ENCODE measurements at regions not wholly inside any gene's neighbourhood (a gene's known extent, or its start where the extent isn't known, plus 50 kb on each side); places are given as distances from the start of the nearest gene placed in this dataset.
A peak's percentile ranks its signal among the peaks of the same experiment; 100 is the strongest.

DNA sequence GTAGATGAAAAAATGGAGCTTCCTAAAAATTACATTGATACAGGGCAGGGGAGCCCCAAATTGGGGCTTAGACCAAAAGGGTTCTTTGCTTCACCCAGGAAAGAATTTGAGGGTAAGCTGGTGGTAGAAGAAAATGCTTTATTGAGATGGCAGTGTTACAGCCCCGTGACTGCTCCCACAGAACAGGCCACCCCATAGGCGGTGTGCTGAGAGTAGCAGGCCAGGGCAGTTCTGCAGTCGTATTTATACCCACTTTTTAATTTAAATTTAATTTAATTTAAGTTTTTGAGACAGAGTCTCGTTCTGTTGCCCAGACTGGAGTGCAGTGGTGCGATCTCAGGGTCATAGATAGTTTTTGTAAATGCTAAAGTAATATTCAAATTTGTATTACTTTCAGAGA, 265.0 kb downstream of the CDH26 start:
- no peaks in the 10 kb centered on the region for H3K36me3 Mint-ChIP-seq (ENCODE audit: low read depth)
- H3K9me3 Mint-ChIP-seq: no peaks in the 10 kb centered on the region
- Histone ChIP-seq H3K9ac (ENCODE audit: extremely low read depth, low read length, poor library complexity, severe bottlenecking) (no peak overlapping the region), H3K9me3 (ENCODE audit: control insufficient read depth, low read length) (no peaks in the 10 kb centered on the region), H3K36me3 (ENCODE audit: control insufficient read depth, insufficient read depth, low read length) (no peaks in the 10 kb centered on the region), H3K27ac (ENCODE audit: low read depth, low read length) (no peak overlapping the region), H3K4me3 (ENCODE audit: low read length) (no peak overlapping the region), H3K4me1 (ENCODE audit: control insufficient read depth, insufficient read depth, low read length) (no peaks in the 10 kb centered on the region), H3K27me3 (ENCODE audit: control insufficient read depth, insufficient read depth, low read length, poor library complexity, severe bottlenecking) (no peaks in the 10 kb centered on the region)
- TF ChIP-seq, protein P1, sequence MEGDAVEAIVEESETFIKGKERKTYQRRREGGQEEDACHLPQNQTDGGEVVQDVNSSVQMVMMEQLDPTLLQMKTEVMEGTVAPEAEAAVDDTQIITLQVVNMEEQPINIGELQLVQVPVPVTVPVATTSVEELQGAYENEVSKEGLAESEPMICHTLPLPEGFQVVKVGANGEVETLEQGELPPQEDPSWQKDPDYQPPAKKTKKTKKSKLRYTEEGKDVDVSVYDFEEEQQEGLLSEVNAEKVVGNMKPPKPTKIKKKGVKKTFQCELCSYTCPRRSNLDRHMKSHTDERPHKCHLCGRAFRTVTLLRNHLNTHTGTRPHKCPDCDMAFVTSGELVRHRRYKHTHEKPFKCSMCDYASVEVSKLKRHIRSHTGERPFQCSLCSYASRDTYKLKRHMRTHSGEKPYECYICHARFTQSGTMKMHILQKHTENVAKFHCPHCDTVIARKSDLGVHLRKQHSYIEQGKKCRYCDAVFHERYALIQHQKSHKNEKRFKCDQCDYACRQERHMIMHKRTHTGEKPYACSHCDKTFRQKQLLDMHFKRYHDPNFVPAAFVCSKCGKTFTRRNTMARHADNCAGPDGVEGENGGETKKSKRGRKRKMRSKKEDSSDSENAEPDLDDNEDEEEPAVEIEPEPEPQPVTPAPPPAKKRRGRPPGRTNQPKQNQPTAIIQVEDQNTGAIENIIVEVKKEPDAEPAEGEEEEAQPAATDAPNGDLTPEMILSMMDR (conservative IDR thresholded peaks at IDR 0.05): no peak
- H3K27ac Mint-ChIP-seq: no peak overlapping the region
- H3K27me3 Mint-ChIP-seq (ENCODE audit: insufficient read depth): no peaks in the 10 kb centered on the region
- DNase-seq: no peak
- 82 to 95% methylated on average over 2 to 3 of the region's 5 CpGs for WGBS, 2 experiments (ENCODE audit: insufficient coverage in 1 of 2, insufficient read length in 1 of 2)
- H3K4me1 Mint-ChIP-seq: no peaks in the 10 kb centered on the region
- no peak overlapping the region for H3K4me3 Mint-ChIP-seq

GRCh38 chr20:60224914-60225313, 266.7 kb downstream of the CDH26 start:
- Mint-ChIP-seq H3K27ac (no peak overlapping the region), H3K36me3 (ENCODE audit: low read depth) (no peaks in the 10 kb centered on the region), H3K27me3 (ENCODE audit: insufficient read depth) (no peaks in the 10 kb centered on the region), H3K9me3 (no peaks in the 10 kb centered on the region), H3K4me3 (no peak overlapping the region), H3K4me1 (no peaks in the 10 kb centered on the region)
- Histone ChIP-seq H3K27me3 (ENCODE audit: control insufficient read depth, insufficient read depth, low read length, poor library complexity, severe bottlenecking) (no peaks in the 10 kb centered on the region), H3K9ac (ENCODE audit: extremely low read depth, low read length, poor library complexity, severe bottlenecking) (no peak overlapping the region), H3K27ac (ENCODE audit: low read depth, low read length) (no peak overlapping the region), H3K9me3 (ENCODE audit: control insufficient read depth, low read length) (no peaks in the 10 kb centered on the region), H3K4me1 (ENCODE audit: control insufficient read depth, insufficient read depth, low read length) (no peaks in the 10 kb centered on the region), H3K4me3 (ENCODE audit: low read length) (no peak overlapping the region), H3K36me3 (ENCODE audit: control insufficient read depth, insufficient read depth, low read length) (no peaks in the 10 kb centered on the region)
- TF ChIP-seq, protein P1 (conservative IDR thresholded peaks at IDR 0.05): peak; percentile 84
- peak; percentile 86 for DNase-seq
- 92% methylated on average over 3 of the region's 3 CpGs; no CpG with 5 or more reads in 1 of the 2 experiments for WGBS, 2 experiments (ENCODE audit: insufficient coverage in 1 of 2, insufficient read length in 1 of 2)

GRCh38 chr20:60228255-60228654, 270.0 kb downstream of the CDH26 start:
- H3K4me1 ChIP-seq (ENCODE audit: control insufficient read depth, insufficient read depth, low read length): no peaks in the 10 kb centered on the region
- H3K4me1 Mint-ChIP-seq: no peaks in the 10 kb centered on the region
- 83 to 88% methylated on average over 3 of the region's 3 CpGs for WGBS, 2 experiments (ENCODE audit: insufficient coverage in 1 of 2, insufficient read length in 1 of 2)
- peaks cover 5% of the 10 kb centered on the region for H3K27me3 Mint-ChIP-seq (ENCODE audit: insufficient read depth)
- DNase-seq: no peak
- no peak overlapping the region for H3K9ac ChIP-seq (ENCODE audit: extremely low read depth, low read length, poor library complexity, severe bottlenecking)
- H3K27ac Mint-ChIP-seq: no peak overlapping the region
- no peaks in the 10 kb centered on the region for H3K27me3 ChIP-seq (ENCODE audit: control insufficient read depth, insufficient read depth, low read length, poor library complexity, severe bottlenecking)
- no peaks in the 10 kb centered on the region for H3K9me3 ChIP-seq (ENCODE audit: control insufficient read depth, low read length)
- H3K4me3 Mint-ChIP-seq: no peak overlapping the region
- no peaks in the 10 kb centered on the region for H3K9me3 Mint-ChIP-seq
- no peak overlapping the region for H3K4me3 ChIP-seq (ENCODE audit: low read length)
- no peaks in the 10 kb centered on the region for H3K36me3 Mint-ChIP-seq (ENCODE audit: low read depth)
- H3K27ac ChIP-seq (ENCODE audit: low read depth, low read length): no peak overlapping the region
- H3K36me3 ChIP-seq (ENCODE audit: control insufficient read depth, insufficient read depth, low read length): no peaks in the 10 kb centered on the region
- TF ChIP-seq, protein P1 (conservative IDR thresholded peaks at IDR 0.05): no peak

Measured in endodermal cell (in vitro differentiated cells).